Loucy (cell line): ENCODE measurements at regions not wholly inside any gene's neighbourhood (a gene's known extent, or its start where the extent isn't known, plus 50 kb on each side); places are given as distances from the start of the nearest gene placed in this dataset.

Experiments
- H2AFZ ChIP-seq: fragments of 200-600 bp; sonication (generic); 2 replicates; pipeline ENCODE4 v1.6.0; 2016; ENCODE audit warnings: antibody characterized with exemption, mild to moderate bottlenecking, low read length, moderate library complexity
- H3F3A ChIP-seq: fragments of 200-600 bp; 2 replicates; pipeline ENCODE4 v1.6.0; 2016; ENCODE audit warnings: antibody characterized with exemption, low read depth, mild to moderate bottlenecking
- H3K27me3 ChIP-seq: fragments of 200-600 bp; sonication (generic); 2 replicates; pipeline ENCODE4 v1.6.1; 2014; ENCODE audit warnings: low read length, mild to moderate bottlenecking; ENCODE audit not compliant: insufficient read depth, poor library complexity, severe bottlenecking
- H3K36me3 ChIP-seq: fragments of 200-600 bp; sonication (generic); 2 replicates; pipeline ENCODE4 v1.6.1; 2016; ENCODE audit warnings: low read length; ENCODE audit not compliant: insufficient read depth
- H3K4me1 ChIP-seq: fragments of 200-600 bp; sonication (generic); 2 replicates; pipeline ENCODE4 v1.5.1; 2014; ENCODE audit warnings: low read length, mild to moderate bottlenecking; ENCODE audit not compliant: insufficient read depth, poor library complexity, severe bottlenecking
- H3K4me2 ChIP-seq: fragments of 200-600 bp; sonication (generic); 2 replicates; pipeline ENCODE4 v1.6.0; 2014; ENCODE audit warnings: antibody characterized with exemption, low read length, low read depth, mild to moderate bottlenecking; ENCODE audit not compliant: poor library complexity, severe bottlenecking
- H3K4me3 ChIP-seq: fragments of 200-600 bp; sonication (generic); 2 replicates; pipeline ENCODE4 v1.5.1; 2014; ENCODE audit warnings: low read length, mild to moderate bottlenecking, mixed read lengths; ENCODE audit not compliant: poor library complexity, severe bottlenecking
- H3K79me2 ChIP-seq: fragments of 200-600 bp; sonication (generic); 2 replicates; pipeline ENCODE4 v1.6.1; 2014; ENCODE audit warnings: low read length; ENCODE audit not compliant: insufficient read depth
- H3K9ac ChIP-seq: fragments of 200-600 bp; sonication (generic); 2 replicates; pipeline ENCODE4 v1.6.0; 2014; ENCODE audit warnings: mild to moderate bottlenecking, low read depth, low read length, moderate library complexity; ENCODE audit not compliant: poor library complexity, severe bottlenecking
- H3K9me2 ChIP-seq: fragments of 200-600 bp; sonication (generic); replicated peaks from 2 replicates; pipeline ENCODE4 v1.6.1; 2016; ENCODE audit warnings: low read depth, low read length, mixed read lengths
- H3K9me3 ChIP-seq: fragments of 200-600 bp; sonication (generic); 2 replicates; pipeline ENCODE4 v1.6.1; 2014; ENCODE audit warnings: mild to moderate bottlenecking, antibody characterized with exemption, low read length, low read depth; ENCODE audit not compliant: insufficient read depth
- H4K20me1 ChIP-seq: fragments of 200-600 bp; sonication (generic); 2 replicates; pipeline ENCODE4 v1.6.0; 2014; ENCODE audit warnings: antibody characterized with exemption, low read length, mild to moderate bottlenecking; ENCODE audit not compliant: insufficient read depth, poor library complexity, severe bottlenecking
- EZH2phosphoT487 ChIP-seq: fragments of 200-600 bp; IDR thresholded peaks from 2 replicates; pipeline ENCODE4 v1.6.1; 2018; ENCODE audit warnings: antibody characterized with exemption, mild to moderate bottlenecking, moderate library complexity, borderline replicate concordance
- TF ChIP-seq, protein P1 (sequence below): fragments of 200-600 bp; sonication (generic); conservative IDR thresholded peaks from 2 replicates; pipeline ENCODE4 v1.5.1; 2014; ENCODE audit warnings: mild to moderate bottlenecking, antibody characterized with exemption, low read length

DNA sequence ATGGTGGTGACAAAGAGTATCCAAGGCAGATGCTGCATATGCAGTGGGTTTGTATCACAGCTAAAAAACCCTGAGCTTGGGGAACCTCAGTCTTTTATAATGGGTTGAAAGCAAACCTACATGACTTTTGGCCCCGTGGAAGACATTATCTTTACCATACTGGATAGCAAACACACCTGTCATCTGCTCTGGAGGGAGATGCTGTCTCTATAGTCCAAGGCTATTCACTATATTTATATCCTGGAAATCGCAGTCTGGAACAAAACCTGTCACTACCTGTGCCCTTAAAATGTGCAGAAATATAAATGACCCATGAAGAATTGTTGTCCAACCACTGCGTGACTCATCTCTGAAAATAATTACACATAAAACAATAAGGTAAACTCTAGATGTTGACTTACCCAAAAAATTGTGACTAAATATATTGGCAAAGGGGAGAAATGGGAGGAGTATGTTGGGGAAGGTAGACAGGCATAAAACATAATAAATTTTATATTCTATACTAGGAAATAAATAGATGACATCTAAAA, 121.0 kb upstream of the CXADR start:
- Histone ChIP-seq H3K79me2 (no peaks in the 10 kb centered on the region), H3K36me3 (no peaks in the 10 kb centered on the region), H3K9me2 (no peaks in the 10 kb centered on the region), H2AFZ (no peak overlapping the region), H3K4me1 (no peaks in the 10 kb centered on the region), H3K27me3 (no peaks in the 10 kb centered on the region), H3K9ac (no peak overlapping the region), H3K4me2 (no peak overlapping the region), H3K4me3 (no peak overlapping the region), H3F3A (no peaks in the 10 kb centered on the region), H4K20me1 (no peaks in the 10 kb centered on the region), H3K9me3 (no peaks in the 10 kb centered on the region)
- TF ChIP-seq, protein P1, sequence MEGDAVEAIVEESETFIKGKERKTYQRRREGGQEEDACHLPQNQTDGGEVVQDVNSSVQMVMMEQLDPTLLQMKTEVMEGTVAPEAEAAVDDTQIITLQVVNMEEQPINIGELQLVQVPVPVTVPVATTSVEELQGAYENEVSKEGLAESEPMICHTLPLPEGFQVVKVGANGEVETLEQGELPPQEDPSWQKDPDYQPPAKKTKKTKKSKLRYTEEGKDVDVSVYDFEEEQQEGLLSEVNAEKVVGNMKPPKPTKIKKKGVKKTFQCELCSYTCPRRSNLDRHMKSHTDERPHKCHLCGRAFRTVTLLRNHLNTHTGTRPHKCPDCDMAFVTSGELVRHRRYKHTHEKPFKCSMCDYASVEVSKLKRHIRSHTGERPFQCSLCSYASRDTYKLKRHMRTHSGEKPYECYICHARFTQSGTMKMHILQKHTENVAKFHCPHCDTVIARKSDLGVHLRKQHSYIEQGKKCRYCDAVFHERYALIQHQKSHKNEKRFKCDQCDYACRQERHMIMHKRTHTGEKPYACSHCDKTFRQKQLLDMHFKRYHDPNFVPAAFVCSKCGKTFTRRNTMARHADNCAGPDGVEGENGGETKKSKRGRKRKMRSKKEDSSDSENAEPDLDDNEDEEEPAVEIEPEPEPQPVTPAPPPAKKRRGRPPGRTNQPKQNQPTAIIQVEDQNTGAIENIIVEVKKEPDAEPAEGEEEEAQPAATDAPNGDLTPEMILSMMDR = no peak
- TF ChIP-seq EZH2phosphoT487 = no peak

DNA sequence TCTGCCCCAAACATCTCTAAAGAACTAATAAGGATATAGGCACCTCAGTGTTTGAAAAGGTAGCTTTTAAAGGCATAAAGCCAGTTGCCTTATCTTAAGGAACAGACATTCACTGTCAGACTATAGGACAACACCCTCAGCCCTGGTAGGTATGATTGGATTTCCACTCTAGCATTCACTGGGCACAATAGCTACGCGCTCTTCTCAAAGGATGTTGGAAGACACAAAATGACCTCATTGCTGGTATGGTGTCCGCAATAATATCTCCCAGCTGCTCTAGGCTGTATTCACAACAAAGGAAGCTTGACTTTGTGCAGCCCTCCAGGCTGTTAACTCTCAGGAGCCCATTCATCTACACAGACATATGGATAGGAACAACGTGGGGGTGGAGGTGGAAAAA, 119.4 kb upstream of the CXADR start:
- Histone ChIP-seq H3K27me3 (no peaks in the 10 kb centered on the region), H3K36me3 (no peaks in the 10 kb centered on the region), H3K4me1 (no peaks in the 10 kb centered on the region), H4K20me1 (no peaks in the 10 kb centered on the region), H3K4me2 (no peak overlapping the region), H3K9me3 (no peaks in the 10 kb centered on the region), H3K79me2 (no peaks in the 10 kb centered on the region), H3K9ac (no peak overlapping the region), H3F3A (no peaks in the 10 kb centered on the region), H3K4me3 (no peak overlapping the region), H2AFZ (no peak overlapping the region), H3K9me2 (no peaks in the 10 kb centered on the region)
- no peak for TF ChIP-seq EZH2phosphoT487
- TF ChIP-seq, protein P1 = no peak

DNA sequence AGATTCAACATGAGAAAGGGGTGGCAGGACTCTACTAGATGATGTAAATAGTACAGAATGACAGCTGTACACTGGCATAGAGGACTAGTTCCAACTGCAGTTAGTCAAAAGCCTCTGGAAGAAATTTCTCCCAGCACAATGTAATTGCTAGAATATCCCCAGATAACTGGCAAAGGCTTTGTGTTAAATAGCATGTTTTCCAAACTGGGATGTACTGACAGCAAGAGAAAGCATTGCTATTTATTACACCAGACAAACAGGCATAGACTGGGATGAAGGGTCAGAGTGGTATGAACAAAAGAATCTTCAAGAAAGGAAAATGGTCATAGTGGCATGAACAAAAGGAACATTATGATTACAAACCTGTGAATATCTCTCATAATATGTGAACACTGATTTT, 115.9 kb upstream of the CXADR start:
- TF ChIP-seq EZH2phosphoT487 = no peak
- TF ChIP-seq, protein P1 = no peak
- Histone ChIP-seq H3K4me3 (no peak overlapping the region), H3F3A (no peaks in the 10 kb centered on the region), H3K4me1 (no peaks in the 10 kb centered on the region), H3K27me3 (no peaks in the 10 kb centered on the region), H2AFZ (no peak overlapping the region), H3K9ac (no peak overlapping the region), H3K4me2 (no peak overlapping the region), H3K79me2 (no peaks in the 10 kb centered on the region), H4K20me1 (no peaks in the 10 kb centered on the region), H3K9me2 (no peaks in the 10 kb centered on the region), H3K9me3 (no peaks in the 10 kb centered on the region), H3K36me3 (no peaks in the 10 kb centered on the region)
